Superior temporal gyrus (tissue), 1 donor: ENCODE measurements at regions not wholly inside any gene's neighbourhood (a gene's known extent, or its start where the extent isn't known, plus 50 kb on each side); places are given as distances from the start of the nearest gene placed in this dataset.

Source experiments
- DNase-seq: peaks from one replicate; pipeline ENCODE4 v3.0.0-alpha.2; 2016; ENCODE audit errors: extremely low spot score

DNA sequence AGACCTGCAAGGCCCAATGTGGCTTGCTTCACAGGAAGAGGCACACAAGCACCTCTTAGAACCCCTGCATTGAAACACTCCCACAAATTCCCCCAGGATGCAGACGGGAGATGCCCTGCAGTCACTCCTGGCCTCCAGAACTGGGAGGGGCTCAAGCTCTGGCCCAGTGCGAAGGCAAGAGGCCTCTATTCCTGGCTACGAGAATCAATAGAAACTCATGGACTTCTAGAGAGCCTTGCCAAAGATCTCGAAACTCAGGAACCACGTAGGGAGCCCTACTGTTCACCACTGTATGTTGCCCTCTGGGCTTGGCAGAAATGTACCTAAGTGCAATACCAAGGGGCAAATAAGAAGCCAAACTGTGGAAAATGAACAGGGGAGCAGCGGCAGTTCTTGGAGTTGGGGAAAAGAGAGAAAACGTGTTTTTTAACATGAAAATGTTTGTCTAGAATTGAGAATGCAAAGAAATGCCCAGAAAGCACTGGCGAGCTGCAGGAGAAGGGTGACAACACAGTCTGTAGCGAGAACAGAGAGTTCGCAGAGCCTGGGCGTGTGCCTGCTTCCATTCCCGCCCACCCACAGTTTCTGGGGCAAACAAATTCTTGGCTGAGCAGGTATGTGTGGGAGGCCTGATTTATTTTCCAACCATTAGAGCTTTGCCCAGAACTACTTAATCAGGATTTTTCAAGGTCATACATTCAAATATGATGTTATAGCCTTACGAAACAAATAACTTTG lies 260.5 kb upstream of the KLF14 start:
- DNase-seq = peak; percentile 55

GRCh38 chr7:130995252-130996081 lies 261.5 kb upstream of the KLF14 start:
- DNase-seq = no peak

GRCh38 chr7:130996205-130996832 lies 262.3 kb upstream of the KLF14 start:
- DNase-seq = no peak

- no peak for DNase-seq
Measured at GRCh38 chr7:130996833-130997231, 262.8 kb upstream of the KLF14 start.

DNA sequence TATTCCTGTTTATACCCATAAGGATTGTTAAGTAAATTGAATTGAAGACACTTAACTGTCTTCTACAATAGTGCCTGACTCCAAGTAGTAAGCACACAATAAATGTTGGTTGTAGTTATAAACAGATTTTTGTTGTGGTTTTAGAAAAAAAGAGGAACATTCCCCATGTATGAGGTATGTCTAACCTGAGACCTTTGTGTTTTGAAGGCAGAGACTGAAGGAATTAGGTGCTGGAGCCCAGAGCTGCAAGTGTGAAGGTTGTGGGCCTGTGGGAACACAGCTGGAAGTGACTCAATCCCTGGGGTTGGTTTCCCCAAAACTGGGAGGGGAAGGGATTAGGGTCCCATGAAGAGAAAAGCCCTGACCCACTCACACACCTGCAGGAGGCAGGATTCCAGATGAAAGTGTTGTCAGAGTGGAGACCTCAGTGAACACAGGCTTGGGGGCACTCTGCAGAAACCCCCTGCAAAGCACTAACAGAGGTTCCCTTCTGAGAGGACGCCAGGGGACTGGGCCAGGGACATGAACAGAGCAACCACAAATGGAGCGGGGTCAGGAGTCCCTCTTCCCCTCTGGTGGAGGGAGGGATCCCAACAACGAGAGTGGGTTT lies 265.1 kb upstream of the KLF14 start:
- DNase-seq = no peak

- DNase-seq = no peak
Measured at GRCh38 chr7:130999926-131000325, 265.9 kb upstream of the KLF14 start.

DNA sequence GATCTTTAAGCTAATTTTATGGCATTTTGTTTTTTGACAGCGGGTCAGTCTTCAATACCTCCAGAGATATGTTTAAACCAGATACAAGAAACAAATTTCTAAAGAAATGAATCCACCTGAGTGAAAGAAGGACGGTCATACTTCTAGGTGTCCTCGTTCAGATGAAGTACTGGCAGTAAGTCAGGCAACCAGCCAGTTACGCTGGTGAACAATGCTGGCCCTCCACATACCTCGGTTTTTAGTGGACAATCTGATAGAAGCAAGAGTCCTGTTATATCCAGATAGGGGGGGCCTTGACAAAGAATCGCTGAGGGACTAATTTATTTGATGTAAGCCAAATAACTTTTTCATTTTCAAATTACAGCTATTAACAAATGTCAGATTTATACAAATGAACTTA lies 266.4 kb upstream of the KLF14 start:
- DNase-seq = no peak

DNA sequence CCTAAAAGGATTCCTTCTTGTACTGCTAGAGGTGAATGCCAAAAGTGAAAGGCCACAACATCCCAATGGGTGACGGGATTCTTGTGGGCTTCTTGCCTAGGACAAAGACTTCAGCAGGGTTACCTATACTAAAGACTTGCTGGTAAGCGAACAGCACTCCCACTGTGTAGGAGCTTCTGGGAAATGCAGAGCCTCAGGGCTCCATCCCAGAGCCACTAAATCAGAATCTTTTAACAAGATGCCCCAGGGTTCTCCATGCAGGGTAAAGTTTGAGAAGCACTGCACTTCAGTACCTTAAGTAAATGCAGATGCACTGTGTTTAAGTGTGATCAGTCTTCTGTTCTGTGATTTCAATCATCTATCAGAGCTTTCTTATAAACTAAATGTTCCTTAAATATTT lies 266.9 kb upstream of the KLF14 start:
- DNase-seq = no peak

DNA sequence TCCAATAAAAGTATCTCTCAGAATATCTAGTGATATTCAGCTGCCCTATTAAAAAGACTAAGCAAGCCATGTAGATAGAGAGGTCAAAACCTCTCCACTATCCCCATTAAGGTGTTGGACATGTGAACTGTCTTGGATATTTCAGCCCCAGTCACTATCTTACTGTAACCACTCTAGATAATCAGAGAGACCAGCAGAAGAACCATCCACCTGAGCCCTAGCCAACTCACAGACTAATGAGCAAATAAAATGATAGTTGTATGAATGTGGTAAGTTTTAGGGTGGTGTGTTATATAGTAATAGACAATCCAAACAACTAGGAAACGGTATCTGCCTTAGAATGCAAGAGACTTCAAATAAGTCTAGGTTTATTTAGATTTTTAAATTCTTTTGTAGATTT lies 268.6 kb upstream of the KLF14 start:
- no peak for DNase-seq

- DNase-seq = no peak
Measured at GRCh38 chr7:131003634-131004033, 269.6 kb upstream of the KLF14 start.

- DNase-seq = no peak
Measured at GRCh38 chr7:131004371-131004770, 270.4 kb upstream of the KLF14 start.

DNA sequence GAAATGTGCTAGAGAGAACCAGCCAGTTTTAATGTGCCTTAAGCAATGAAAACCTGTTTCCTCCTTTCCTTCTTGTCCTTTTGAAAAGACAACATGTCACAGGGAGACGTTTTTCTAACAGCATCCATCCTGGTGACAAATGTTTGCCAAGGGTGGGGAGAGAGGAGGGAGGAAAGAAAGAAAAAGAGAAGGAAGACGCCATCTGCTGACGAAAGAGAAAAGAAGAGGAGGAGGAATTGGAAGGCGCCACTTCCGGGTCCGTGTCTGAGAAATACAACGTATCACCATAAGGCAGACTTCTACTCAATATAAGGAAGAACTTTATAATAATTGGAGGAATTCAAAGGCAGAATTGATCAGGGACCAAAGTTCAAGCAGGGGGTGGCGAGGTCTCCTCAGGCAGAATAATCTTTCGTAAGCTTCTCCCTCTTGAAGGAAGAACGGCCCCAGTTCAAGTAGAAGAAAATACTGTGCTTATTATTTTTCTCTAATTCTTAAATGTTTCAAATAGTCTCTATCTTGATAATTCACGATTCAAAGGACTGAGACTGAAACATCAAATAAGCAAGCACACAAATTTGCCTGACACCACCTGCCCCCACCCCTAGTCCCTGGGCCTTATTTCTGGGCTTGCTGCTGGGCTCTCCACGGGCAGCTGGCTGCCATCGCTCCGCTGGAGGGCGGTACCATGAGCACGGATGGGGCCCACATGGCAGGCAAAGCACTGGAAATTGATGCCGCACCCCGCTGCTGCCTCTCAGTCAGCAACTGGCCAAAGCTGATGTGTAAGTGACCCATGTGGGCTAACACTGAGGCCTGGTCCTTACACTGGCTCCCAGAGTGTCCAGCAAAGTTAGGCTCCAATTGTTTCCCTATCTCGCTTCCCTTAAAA lies 273.7 kb upstream of the KLF14 start:
- DNase-seq = peak; percentile 89

- no peak for DNase-seq
Measured at GRCh38 chr7:131008840-131009711, 275.1 kb upstream of the KLF14 start.

GRCh38 chr7:131010029-131010716 lies 276.2 kb upstream of the KLF14 start:
- DNase-seq = no peak

DNA sequence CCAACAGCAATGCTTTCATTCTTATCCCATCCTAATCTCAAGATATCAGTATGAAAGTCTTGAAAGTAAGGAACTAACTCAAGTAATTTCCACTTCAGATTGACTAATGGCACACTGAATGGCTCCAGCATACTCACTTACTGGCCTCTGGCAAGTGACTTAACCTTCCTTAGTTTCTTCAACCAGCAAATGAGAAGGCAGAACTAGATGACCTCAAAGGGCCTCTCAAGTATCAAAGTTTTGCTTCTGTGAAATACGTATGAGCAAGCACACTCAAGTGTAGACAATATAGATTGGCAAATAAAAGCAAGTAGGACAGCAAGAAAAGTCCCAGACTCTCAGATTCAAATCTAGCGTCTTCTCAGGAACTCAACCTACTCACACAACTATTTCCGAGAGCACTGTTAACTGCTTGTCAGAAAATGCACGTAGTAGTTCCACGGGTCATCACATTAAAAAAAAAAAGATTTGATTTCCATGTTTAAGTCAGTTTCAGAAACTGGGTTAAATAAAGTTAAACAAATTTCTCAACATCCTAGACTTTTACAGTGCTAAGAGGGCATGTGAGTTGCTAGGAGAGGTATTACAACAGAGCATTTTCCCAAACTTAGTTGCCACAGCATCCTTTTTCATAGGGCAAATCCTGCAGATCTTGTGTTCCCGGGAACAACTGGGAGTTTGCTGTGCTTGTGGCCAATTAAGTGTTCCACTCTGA lies 276.9 kb upstream of the KLF14 start:
- no peak for DNase-seq

DNA sequence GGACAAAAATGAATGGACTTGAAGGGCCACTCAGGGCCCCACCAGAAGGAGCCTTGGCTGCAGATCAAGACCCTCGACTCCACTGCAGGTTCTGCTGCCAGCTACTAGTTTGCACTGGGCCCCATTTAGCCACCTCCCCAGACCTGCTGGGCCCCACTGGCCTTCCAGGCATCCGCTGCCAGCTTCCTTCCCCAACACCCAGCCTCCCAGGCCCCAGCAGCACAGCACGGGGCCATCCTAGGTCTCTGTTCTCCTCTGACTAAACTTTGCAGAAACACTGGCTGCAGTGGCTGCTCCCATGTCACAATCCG lies 277.4 kb upstream of the KLF14 start:
- DNase-seq = no peak

DNA sequence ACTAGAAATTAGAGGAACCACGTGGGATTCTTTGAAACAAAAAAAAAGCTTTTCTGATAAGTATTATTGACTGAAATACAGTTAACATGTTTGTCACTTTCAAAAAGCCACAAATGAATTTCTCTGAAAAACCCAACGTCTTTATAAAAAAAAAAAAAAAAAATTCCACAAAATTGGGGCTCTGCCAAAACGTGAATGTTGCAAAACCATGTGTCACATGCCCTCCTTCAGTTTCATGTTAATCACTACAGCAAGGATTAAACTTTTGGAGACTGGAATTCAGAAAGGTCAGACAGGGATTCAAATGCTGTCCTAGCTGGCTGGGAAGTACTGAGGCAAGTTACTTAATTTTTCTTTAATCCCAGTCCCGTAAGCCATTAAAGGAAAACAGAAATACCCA lies 278.0 kb upstream of the KLF14 start:
- DNase-seq = no peak

DNA sequence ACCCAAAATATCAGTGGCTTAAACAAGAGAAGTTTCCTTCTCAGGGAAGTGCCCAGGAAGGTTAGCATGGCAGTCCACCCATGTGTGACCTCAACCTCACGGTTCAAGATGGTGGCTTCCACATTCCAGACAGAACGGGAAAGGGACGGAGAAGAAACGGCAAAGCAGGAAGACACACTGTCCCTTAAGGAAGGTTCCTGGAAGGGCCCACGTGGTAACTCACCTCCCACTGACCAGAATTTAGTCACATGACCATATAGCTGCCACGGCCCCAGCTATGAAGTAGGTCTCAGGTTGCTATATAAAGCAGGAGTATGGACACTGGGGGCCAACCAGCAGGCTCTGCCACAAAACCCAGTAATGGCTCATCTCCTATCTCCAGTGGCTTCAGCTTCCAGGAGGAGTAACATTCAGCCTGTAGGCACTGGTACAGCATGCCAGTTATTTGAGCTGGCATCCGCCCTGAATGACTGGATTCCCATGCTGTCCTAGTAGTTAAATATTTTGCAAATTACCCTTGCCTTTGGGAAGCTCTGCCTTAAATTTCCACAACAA lies 278.5 kb upstream of the KLF14 start:
- DNase-seq = no peak

DNA sequence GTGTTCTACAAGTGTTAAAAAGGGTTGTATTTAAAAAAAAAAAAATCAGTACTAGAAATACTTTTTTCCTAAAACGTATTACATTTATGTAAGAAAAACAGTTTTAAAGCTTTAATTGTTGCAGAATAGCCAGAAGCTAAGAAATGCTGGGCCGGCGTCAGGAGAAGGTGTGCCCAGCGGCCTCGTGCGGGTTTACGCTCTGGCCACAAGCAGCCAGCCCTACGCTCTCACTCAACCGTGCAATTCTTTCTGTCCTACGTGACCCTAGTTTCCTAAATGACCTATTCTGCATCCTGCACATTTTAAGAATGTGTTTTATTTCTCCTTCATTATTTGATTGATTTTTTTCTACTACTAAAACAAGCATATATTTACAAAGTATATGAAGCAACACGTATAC lies 279.7 kb upstream of the KLF14 start:
- no peak for DNase-seq
